ENCODE measurements at regions not wholly inside any gene's neighbourhood (a gene's known extent, or its start where the extent isn't known, plus 50 kb on each side); places are given as distances from the start of the nearest gene placed in this dataset.

DNA sequence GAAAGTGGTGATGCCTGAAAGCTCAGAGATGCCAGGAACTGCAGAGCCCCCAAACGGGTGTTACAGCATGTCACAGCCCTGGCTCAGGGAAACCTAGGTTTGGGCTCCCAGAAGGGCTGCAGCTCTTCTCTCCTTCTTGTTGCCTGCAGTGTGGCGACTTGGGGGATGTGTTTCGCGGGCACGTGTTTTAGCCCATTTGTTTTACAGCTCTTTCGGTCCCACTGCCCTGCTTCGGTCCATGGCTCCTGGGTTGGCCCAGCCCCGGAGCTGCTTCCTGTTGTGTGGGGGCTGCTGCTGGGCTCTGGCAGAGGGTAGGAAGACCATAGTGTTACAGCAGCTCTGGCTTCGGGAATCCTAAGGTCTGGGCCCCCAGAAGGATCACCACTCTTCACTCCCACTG, 222.9 kb upstream of the RIOK2 start:
- DNase-seq, result no peak

DNA sequence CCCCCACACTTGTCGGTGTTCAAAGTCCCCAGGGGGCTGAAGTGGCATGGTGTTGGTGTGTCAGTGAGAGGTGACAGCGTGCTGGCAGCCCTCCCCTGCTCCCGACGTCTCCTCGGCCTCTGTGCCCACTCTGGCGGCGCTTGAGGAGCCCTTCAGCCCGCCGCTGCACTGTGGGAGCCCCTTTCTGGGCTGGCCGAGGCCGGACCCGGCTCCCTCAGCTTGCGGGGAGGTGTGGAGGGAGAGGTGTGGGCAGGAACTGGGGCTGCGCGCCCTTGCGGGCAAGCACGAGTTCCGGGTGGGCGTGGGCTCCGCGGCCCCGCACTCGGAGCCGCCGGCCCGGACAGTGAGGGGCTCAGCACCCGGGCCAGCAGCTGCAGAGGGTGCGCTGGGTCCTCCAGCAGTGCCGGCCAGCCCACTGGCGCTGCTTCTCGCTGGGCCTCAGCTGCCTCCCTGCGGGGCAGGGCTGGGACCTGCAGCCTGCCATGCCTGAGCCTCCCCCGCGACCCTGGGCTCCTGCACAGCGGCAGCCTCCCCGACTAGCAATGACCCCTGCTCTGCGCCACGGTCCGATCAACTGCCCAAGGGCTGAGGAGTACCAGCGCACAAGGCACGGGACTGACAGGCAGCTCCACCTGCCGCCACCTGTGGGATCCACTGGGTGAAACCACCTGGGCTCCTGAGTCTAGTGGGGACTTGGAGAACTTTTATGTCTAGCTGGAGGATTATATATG, 224.1 kb upstream of the RIOK2 start:
- no peak for DNase-seq

- no peak for DNase-seq
These were observed 225.3 kb upstream of the RIOK2 start for GRCh38 chr5:97408331-97408730.

GRCh38 chr5:97412959-97413358, 229.9 kb upstream of the RIOK2 start:
- no peak for DNase-seq

GRCh38 chr5:97417986-97418385, 234.9 kb upstream of the RIOK2 start:
- no peak for DNase-seq

DNA sequence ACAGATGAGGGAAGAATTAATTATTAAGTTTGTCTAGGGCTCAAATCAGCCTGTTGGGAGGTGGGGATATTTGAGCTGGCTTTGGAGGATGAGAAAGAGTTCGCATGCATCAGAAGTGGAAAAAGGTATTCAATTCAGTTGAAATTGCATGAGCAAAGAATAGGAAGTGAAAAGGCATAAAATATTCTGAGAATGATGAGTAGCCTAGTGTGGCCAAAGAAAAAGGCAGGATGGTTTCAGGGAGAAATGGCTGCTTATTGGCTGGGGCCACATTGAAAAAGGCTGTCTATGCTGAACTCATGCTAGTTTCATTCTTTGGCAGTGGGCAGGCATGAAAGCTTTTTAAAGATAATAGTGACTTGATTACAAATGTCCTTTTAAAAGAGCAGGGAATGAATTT, 235.4 kb upstream of the RIOK2 start:
- no peak for DNase-seq

GRCh38 chr5:97420646-97421045, 237.6 kb upstream of the RIOK2 start:
- no peak for DNase-seq

- no peak for DNase-seq
These were observed 239.6 kb upstream of the RIOK2 start for GRCh38 chr5:97422678-97423077.

DNA sequence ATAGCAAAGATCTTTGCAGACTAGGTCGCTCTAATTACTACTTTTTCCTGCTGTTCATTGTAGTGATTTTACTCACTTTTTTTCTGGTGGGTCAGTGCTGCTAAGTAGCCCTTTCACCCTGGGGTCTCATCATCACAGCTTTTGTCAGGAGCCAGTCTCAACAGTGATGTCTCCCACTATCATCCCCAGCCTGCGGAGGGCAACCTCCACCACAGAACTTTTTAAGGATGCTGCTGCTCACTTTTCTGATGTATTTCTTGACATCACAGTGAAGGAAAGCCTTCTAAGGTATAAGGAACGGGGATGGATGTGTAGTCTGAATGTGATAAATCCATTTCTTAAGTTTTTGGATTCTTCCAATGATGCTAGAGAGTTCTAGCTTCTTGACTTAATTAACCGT, 242.5 kb upstream of the RIOK2 start:
- DNase-seq, result no peak

DNA sequence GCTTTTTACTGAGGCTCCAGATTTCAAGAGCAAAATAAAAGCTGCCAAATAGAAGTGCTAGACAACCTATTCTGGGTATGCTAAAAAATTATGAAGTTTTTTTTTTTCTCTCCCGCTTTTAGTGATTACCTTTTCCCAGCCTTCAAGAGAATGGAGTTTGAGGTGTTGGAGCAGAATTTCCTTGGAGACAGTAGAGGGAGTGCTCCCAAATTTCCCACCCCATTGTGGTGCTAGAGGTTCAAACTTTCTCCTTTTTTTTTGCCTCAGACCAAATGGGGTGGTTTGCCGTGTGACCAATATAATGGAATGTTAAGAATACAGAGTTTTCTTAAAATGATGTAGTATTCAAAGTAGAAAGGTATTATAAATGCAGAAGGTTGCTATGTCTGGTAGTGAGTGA, 244.2 kb upstream of the RIOK2 start:
- DNase-seq, result no peak

GRCh38 chr5:97434021-97434420, 251.0 kb upstream of the RIOK2 start:
- DNase-seq, result no peak

DNA sequence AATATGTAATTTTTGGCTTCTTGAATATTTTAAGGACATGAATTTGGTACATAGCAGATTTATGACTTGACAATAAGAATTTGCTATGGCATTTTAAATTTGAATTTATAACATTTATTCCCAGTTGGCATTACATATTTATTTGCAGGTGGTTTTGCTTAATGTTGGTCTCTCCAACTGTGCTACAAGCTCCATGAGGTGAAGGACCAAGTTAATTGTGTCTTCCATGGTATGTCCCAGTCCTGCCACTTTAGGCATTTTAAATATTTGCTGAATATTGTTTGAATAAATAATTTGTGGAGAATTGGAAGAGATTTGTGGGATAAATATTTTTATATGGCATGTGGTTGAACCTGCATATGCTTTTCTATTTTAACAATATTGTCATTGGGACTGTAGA, 253.4 kb upstream of the RIOK2 start:
- DNase-seq, result no peak

DNA sequence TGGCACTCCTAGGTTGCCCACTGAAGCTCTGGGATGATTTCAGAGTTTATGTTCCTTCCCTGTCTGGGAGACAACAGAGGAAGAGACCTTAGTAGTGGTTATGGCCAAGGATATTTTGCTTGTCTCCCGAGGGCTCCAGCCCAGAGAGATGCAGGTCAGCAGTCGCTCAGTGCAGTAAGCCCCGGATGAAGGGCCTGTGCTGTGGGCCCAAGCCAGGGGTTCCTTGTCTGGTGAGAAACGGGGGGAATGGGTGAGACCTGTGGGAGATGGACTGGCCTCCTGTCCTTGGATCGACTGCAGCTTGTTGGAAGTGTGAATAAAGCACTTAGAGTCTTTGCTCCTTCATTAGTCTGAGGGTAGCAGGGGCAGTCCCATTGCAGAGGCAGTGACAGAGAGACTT, 260.7 kb upstream of the RIOK2 start:
- no peak for DNase-seq

GRCh38 chr5:97449172-97449571, 266.1 kb upstream of the RIOK2 start:
- DNase-seq, result no peak

GRCh38 chr5:97452646-97453045, 269.6 kb upstream of the RIOK2 start:
- peak; percentile 36 to 44 for DNase-seq

DNA sequence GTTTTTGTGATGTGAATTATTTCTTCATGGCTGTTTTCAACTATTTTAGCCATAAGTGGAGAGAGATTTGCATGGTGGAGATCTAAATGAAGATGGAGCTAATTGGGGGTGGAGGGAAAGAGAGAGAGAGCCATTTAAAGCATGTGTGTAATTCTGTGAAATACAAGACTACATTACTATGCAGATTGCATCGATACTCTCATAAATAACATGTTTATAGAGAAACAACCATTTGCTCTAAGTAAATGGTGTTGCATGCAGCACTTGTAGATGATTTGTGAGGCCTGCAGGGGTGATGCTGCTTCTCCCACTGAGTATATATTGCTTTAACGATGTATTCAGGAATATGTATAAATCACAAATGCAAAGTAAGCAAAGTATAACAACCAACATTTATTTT, 270.2 kb upstream of the RIOK2 start:
- no peak for DNase-seq

DNA sequence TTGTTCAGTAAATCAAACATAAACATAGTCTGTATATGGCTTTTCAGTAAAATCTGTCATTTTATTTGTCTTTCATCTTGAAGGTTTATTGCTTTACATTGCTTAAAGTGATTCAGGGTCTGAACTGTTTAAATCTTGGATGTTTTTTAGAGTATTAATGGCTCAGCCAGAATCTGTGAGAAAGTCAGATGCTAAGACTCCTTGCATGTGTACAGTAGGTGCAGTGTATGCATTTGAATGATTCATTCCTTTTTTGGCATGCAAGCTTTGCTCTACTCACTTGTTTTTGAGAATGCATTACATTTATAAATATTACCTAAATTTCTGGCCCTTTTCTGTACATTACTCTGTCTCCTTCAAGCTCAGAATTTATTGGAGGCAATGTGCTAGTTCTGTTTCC, 271.0 kb upstream of the RIOK2 start:
- no peak for DNase-seq

- no peak for DNase-seq
These were observed 272.9 kb upstream of the RIOK2 start for GRCh38 chr5:97455996-97456395.

DNA sequence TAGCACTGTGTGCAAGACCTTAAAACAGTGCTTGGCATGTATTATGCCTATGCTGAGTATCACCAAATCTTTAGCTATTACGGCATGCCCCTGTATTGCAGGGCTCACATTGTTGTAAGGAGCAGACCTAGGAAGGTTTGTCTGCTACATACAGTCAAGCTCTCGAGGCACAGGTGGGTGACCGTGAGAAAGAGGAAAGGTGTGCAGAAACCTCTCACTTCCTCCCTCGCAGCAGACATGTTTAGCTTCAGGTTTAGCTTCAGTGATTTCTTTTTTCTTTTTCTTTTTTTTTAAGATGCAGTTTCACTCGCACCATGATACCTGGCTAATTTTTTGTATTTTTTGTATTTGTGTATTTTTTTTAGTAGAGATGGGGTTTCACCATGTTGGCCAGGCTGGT, 275.8 kb upstream of the RIOK2 start:
- DNase-seq, result no peak

GRCh38 chr5:97471951-97472350, 288.9 kb upstream of the RIOK2 start:
- DNase-seq, result no peak

DNA sequence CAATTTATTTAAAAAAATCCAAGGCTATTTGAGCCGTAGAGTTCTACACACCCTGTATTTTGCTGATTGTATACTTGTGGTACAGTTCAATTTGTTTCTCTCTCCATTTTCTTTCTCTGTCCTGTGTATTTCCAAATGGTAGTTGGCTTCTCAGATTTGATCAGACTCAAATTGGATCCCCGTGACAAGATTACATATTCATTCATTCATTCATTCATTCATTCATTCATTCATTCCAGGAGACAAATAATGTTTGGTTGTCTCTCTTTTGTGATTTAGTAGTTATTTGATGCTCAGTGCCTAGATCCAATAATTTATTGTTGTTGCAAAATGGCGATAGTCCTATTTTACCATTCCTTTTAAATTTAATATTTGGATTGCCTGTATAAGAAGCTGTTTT, 292.8 kb upstream of the RIOK2 start:
- no peak for DNase-seq

DNA sequence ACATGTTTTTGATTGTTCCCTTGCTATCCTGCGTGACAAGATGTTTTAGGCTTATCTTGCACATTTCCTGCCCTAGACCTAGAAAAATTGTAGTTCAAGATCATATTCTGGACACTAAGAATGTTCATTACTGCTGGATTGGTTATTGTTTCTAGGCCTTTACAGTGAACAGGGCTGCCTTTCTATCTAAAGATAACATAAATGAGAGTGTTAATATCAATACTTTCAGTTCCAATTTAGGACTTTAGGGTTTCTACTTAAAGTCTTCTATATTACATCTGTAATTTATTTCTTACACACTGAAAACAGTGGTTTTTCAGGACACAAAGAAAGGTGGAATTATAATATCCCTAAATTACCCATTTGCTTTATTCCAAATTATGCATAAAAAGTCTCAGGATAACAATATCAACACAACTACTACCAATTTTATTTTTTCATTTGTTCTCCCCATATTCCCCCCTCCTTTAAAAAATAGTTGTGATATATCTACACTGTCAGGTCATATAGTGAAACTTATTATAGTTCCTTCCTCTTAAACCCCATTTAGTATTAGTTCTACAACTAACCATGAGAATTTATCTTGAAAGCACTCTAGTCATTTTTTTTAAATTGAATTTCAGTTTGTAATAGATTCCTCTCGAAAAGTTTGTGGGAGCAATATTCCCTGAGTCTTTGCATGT, 293.9 kb upstream of the RIOK2 start:
- no peak for DNase-seq

DNA sequence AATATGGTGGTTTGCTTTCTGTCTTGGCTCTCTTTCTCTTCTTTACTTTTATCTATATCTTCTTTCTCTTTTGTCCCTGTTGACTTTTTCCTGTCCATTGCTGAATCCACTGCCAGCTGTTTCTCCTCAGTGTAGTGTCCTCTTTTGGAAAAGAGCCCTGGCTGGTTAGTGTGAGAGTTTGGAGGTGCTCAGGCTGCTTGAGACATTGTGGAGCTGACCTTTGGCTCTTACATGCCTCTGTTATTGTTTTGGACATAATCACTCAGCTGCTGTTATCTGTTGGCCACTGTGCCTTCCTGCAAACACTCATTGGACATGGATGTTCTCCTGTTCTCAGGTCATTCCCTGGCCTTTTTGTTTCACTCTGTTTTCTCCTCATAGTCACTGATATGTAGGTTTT, 295.4 kb upstream of the RIOK2 start:
- no peak for DNase-seq

DNA sequence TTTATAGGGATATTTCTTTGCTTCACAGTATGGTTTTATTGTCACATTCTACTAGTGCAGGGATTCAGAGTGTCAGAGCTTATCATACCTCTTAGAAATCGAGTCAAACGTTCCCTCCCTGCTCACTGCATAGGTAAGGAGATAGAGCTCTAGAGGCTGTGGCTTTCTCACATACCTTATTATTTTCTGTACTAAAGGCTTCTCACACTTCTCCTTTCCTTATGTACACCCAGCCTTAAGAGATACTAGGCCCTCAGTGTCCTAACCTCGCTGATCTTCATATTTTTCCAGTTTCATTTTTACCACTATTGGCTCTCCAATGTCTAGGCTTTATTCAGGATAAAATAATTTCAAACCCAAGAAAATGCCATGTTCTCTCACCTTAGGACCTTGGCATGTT, 297.3 kb upstream of the RIOK2 start:
- DNase-seq, result no peak

DNA sequence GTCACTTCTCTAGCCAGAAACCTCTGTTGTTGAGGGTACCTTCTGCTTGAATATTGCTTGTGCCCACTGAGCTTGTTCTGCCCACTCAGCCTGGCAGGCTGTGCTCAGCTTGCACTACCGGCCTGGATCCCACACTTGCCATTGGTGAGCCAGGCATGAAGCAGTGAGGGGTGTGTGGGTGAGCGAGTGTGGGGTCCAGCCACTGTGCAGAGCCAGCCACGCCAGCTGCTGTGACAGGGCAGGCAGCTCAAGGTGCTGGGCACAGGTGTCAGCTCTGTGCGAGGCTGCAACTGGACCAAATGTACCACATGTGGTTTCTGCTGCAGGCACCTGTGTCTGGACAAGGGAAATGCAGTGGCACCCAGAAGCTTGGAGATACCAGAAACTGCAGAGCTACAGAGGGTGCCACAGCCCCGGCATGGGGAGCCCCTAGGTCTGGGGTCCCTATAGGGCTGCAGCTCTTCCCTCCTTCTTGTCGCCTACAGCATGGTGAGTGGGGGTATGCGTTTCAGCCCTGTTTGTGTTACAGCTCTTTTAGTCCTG, 305.1 kb upstream of the RIOK2 start:
- no peak for DNase-seq

All from hippocampal formation (tissue), 2 donors.